Prostate gland (tissue), 2 donors: ENCODE measurements at regions not wholly inside any gene's neighbourhood (a gene's known extent, or its start where the extent isn't known, plus 50 kb on each side); places are given as distances from the start of the nearest gene placed in this dataset.

Source experiments
- CTCF ChIP-seq, 4 experiments: fragments of 200-600 bp in 2 of 4; fragments of 450-650 bp in 2 of 4; sonication (generic) in 2 of 4; IDR thresholded peaks; 1 replicate in 3 of 4; 2 replicates in 1 of 4; pipeline ENCODE4 v1.5.1; 2016 to 2019; ENCODE audit warnings: antibody characterized with exemption in 4 of 4, mild to moderate bottlenecking in 2 of 4, moderate library complexity in 2 of 4
- POLR2A ChIP-seq: fragments of 450-650 bp; IDR thresholded peaks from one replicate; pipeline ENCODE4 v1.6.1; 2016; ENCODE audit warnings: antibody characterized with exemption, mild to moderate bottlenecking

- TF ChIP-seq CTCF (IDR thresholded peaks at IDR 0.05) (no peak), POLR2A (no peak)
Observed at GRCh38 chr16:66130296-66130905, 236.1 kb upstream of the CDH5 start.
